HG02981 (cell line): ENCODE measurements at regions not wholly inside any gene's neighbourhood (a gene's known extent, or its start where the extent isn't known, plus 50 kb on each side); places are given as distances from the start of the nearest gene placed in this dataset.
"Not testable (repeated sequence)": the region's sequence is repeated elsewhere in the genome, so short reads cannot be mapped to it uniquely, and the experiment has no call there.

Source experiments
- ATAC-seq: cut with Tn5 transposase; IDR thresholded peaks from one replicate; pipeline ENCODE4 v1.9.1; 2021; ENCODE audit warnings: mild to moderate bottlenecking, moderate library complexity; ENCODE audit not compliant: unreplicated experiment

- ATAC-seq = no peak
Measured at GRCh38 chr12:126953365-126953889, 1313.5 kb upstream of the TMEM132C start.

- ATAC-seq = no peak
Measured at GRCh38 chr12:126960221-126960620, 1306.7 kb upstream of the TMEM132C start.

- ATAC-seq = no peak
Measured at GRCh38 chr12:126960709-126961108, 1306.3 kb upstream of the TMEM132C start.

- ATAC-seq = no peak
Measured at GRCh38 chr12:126963825-126964224, 1303.1 kb upstream of the TMEM132C start.

GRCh38 chr12:126966498-126966897 lies 1300.5 kb upstream of the TMEM132C start:
- no peak for ATAC-seq

GRCh38 chr12:126967152-126967551 lies 1299.8 kb upstream of the TMEM132C start:
- ATAC-seq = no peak

GRCh38 chr12:126974779-126975178 lies 1292.2 kb upstream of the TMEM132C start:
- ATAC-seq = no peak

GRCh38 chr12:126976579-126976978 lies 1290.4 kb upstream of the TMEM132C start:
- ATAC-seq = no peak

GRCh38 chr12:126979564-126979963 lies 1287.4 kb upstream of the TMEM132C start:
- ATAC-seq = not testable (repeated sequence)

GRCh38 chr12:126982707-126983106 lies 1284.3 kb upstream of the TMEM132C start:
- ATAC-seq = no peak

- ATAC-seq = not testable (repeated sequence)
Measured at GRCh38 chr12:126983735-126984134, 1283.2 kb upstream of the TMEM132C start.

- not testable (repeated sequence) for ATAC-seq
Measured at GRCh38 chr12:126985663-126986062, 1281.3 kb upstream of the TMEM132C start.

- ATAC-seq = no peak
Measured at GRCh38 chr12:126989532-126989931, 1277.4 kb upstream of the TMEM132C start.

GRCh38 chr12:126993898-126994297 lies 1273.1 kb upstream of the TMEM132C start:
- no peak for ATAC-seq

GRCh38 chr12:126994599-126994998 lies 1272.4 kb upstream of the TMEM132C start:
- ATAC-seq = no peak

GRCh38 chr12:126998031-126998430 lies 1268.9 kb upstream of the TMEM132C start:
- no peak for ATAC-seq

GRCh38 chr12:126998747-126999285 lies 1268.2 kb upstream of the TMEM132C start:
- no peak for ATAC-seq

GRCh38 chr12:126999352-126999751 lies 1267.6 kb upstream of the TMEM132C start:
- no peak for ATAC-seq

- ATAC-seq = no peak
Measured at GRCh38 chr12:127005406-127005805, 1261.6 kb upstream of the TMEM132C start.

- ATAC-seq = no peak
Measured at GRCh38 chr12:127006972-127007371, 1260.0 kb upstream of the TMEM132C start.

- ATAC-seq = no peak
Measured at GRCh38 chr12:127008755-127009403, 1258.1 kb upstream of the TMEM132C start.

- ATAC-seq = no peak
Measured at GRCh38 chr12:127012109-127012508, 1254.9 kb upstream of the TMEM132C start.

GRCh38 chr12:127013197-127013596 lies 1253.8 kb upstream of the TMEM132C start:
- no peak for ATAC-seq
